Kidney (tissue), 13 donors: ENCODE measurements at regions not wholly inside any gene's neighbourhood (a gene's known extent, or its start where the extent isn't known, plus 50 kb on each side); places are given as distances from the start of the nearest gene placed in this dataset.

Experiments
- DNase-seq, 5 donors: peaks; one replicate each; pipeline ENCODE4 v3.0.0-alpha.2; 2013 to 2020
- FAIRE-seq: peaks from 2 replicates; lab custom pipeline; 2012; peaks lifted over from hg19 to GRCh38; lab: Jason Lieb, UNC
- H3K27ac ChIP-seq, 2 donors: one replicate each; pipeline ENCODE4 v1.7.0; 2013; ENCODE audit warnings: low read depth in 2 of 2, low read length in 2 of 2, inconsistent platforms in 1 of 2
- H3K27me3 ChIP-seq: one replicate; pipeline ENCODE4 v1.7.1; 2013; ENCODE audit warnings: low read length, inconsistent platforms; ENCODE audit not compliant: control insufficient read depth, insufficient read depth
- H3K36me3 ChIP-seq, 3 donors: one replicate each; pipeline versions ENCODE4 v1.7.0 to v1.7.1; 2013; ENCODE audit warnings: low read length in 3 of 3, control low read depth in 1 of 3, inconsistent platforms in 1 of 3; ENCODE audit not compliant: insufficient read depth in 3 of 3, control insufficient read depth in 2 of 3
- H3K4me1 ChIP-seq, 3 donors: one replicate each; pipeline versions ENCODE4 v1.7.0 to v1.7.1; 2013; ENCODE audit warnings: low read length in 3 of 3, inconsistent platforms in 1 of 3, low read depth in 1 of 3; ENCODE audit not compliant: control insufficient read depth in 2 of 3, insufficient read depth in 2 of 3
- H3K4me3 ChIP-seq, 3 donors: one replicate each; pipeline versions ENCODE4 v1.7.0 to v1.8.1; 2013; ENCODE audit warnings: low read length in 3 of 3, control low read depth in 1 of 3, inconsistent platforms in 1 of 3
- H3K9ac ChIP-seq, 3 donors: one replicate each; pipeline versions ENCODE4 v1.7.0 to v1.7.1; 2013; ENCODE audit warnings: low read length in 3 of 3, control low read depth in 1 of 3, inconsistent platforms in 1 of 3
- H3K9me3 ChIP-seq, 3 donors: one replicate each; pipeline versions ENCODE4 v1.7.0 to v1.7.1; 2013; ENCODE audit warnings: low read length in 3 of 3, control low read depth in 1 of 3, inconsistent platforms in 1 of 3; ENCODE audit not compliant: control insufficient read depth in 2 of 3, insufficient read depth in 1 of 3
- intact Hi-C: fragments of 100-400 bp; cut with DNase I; formaldehyde crosslinking; loops from one replicate; pipeline ENCODE4 v1.11.1; 2022
- TF ChIP-seq, protein P1 (sequence below): IDR thresholded peaks from 3 replicates; pipeline ENCODE4 v1.5.1; 2012; ENCODE audit warnings: mild to moderate bottlenecking, moderate library complexity, borderline replicate concordance; ENCODE audit not compliant: insufficient read depth; ENCODE audit errors: extremely low read depth
- donor health status: control.
- donor health status: control.
- donor health status: control.
- donor health status: control.
- donor health status: control.
- donor health status: DM: yes; HTN: yes; CAD: no.
- donor health status: Normal renal cell carcinoma (clear cell type).

DNA sequence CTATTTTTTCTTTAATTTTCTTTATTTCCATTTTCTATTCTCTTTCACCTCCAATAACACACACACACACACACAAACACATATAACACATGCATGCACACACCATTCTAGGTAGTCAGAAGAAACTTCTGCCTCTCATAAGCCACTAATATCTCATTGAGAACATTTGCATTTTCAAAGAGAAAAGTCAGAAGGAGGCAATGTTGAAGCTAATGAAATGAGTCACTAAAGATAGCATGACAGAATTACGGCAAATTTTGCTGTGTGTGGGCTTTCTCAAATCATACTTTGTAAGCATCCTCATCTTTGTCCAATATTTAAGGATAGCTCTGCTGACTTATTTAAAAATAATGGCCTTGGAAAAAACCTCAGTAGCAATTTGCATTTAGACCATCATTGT, 291.3 kb downstream of the GUCY2F start:
- Histone ChIP-seq H3K9me3 (no peaks in the 10 kb centered on the region), H3K36me3 (no peaks in the 10 kb centered on the region), H3K4me1 (no peaks in the 10 kb centered on the region), H3K4me3 (no peak overlapping the region), H3K27ac (no peak overlapping the region), H3K9ac (no peak overlapping the region), H3K27me3 (no peaks in the 10 kb centered on the region)
- TF ChIP-seq, protein P1, sequence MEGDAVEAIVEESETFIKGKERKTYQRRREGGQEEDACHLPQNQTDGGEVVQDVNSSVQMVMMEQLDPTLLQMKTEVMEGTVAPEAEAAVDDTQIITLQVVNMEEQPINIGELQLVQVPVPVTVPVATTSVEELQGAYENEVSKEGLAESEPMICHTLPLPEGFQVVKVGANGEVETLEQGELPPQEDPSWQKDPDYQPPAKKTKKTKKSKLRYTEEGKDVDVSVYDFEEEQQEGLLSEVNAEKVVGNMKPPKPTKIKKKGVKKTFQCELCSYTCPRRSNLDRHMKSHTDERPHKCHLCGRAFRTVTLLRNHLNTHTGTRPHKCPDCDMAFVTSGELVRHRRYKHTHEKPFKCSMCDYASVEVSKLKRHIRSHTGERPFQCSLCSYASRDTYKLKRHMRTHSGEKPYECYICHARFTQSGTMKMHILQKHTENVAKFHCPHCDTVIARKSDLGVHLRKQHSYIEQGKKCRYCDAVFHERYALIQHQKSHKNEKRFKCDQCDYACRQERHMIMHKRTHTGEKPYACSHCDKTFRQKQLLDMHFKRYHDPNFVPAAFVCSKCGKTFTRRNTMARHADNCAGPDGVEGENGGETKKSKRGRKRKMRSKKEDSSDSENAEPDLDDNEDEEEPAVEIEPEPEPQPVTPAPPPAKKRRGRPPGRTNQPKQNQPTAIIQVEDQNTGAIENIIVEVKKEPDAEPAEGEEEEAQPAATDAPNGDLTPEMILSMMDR: no peak
- DNase-seq (no peak), FAIRE-seq (no peak)
- intact Hi-C loops: no loop called here

DNA sequence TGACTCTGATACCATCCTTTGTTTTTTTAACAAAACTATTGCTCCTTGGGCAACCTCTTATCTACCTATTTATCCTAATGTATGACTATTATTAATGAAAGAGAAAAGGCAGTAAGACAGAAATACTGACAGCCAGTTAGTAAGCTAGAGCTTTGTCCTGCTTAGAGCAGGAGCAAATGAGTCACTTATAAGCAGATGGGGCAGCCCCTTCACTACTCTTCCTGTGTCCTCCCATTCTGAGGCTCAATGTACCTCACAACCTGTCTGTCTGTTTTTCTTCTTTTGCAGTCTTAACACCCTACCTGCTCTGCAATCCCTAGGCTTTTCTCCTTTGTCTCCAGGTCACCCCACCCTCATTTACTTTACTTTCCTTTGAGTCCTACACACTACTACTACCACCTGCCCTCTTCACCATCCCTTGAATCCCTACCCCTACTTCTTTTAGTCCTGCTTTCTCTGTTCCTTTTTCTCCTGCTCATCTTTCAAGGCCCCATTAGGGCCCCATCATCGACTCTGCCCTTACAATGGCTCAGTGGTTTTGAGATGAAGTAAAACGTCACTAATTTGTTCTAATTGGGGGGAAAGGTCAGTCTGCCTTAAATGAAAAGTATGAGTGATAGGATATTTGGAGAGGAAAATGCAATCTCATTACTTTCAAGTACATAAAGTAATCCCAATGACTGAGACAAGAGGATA, 294.3 kb downstream of the GUCY2F start:
- DNase-seq: no peak
- no peak overlapping the region for H3K27ac ChIP-seq
- TF ChIP-seq, protein P1: no peak
- FAIRE-seq: no peak
- H3K9ac ChIP-seq: no peak overlapping the region
- H3K27me3 ChIP-seq: no peaks in the 10 kb centered on the region
- H3K36me3 ChIP-seq: no peaks in the 10 kb centered on the region
- H3K4me3 ChIP-seq: no peak overlapping the region
- H3K9me3 ChIP-seq: no peaks in the 10 kb centered on the region
- intact Hi-C loops: no loop called here
- no peaks in the 10 kb centered on the region for H3K4me1 ChIP-seq

DNA sequence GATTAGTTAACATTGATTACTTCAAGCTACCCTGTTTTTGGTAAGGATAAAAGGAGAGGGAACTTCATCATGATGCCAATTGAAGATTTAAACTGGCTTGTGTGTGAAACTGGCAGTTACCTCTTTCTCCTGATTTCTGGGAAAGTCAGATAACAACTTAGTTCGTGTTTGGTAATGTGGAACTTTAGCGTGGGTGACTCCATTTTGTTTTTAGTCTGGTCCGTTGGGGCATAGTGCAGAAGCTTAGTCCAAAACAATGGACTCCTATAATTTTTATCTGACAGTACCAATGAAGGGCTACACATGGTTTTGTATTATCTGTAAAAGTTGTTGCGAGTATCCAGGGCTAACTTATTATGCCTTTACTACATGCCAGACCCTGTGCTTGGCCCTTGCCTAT, 294.9 kb downstream of the GUCY2F start:
- TF ChIP-seq, protein P1: no peak
- H3K27ac ChIP-seq: no peak overlapping the region
- no peaks in the 10 kb centered on the region for H3K27me3 ChIP-seq
- no peaks in the 10 kb centered on the region for H3K9me3 ChIP-seq
- no peak overlapping the region for H3K4me3 ChIP-seq
- H3K4me1 ChIP-seq: no peaks in the 10 kb centered on the region
- no peak for DNase-seq
- FAIRE-seq: no peak
- intact Hi-C loops: no loop called here
- no peak overlapping the region for H3K9ac ChIP-seq
- no peaks in the 10 kb centered on the region for H3K36me3 ChIP-seq
